SK-N-SH treated with all-trans-retinoic acid at 6 μM for 48 hours (cell line): ENCODE measurements at regions not wholly inside any gene's neighbourhood (a gene's known extent, or its start where the extent isn't known, plus 50 kb on each side); places are given as distances from the start of the nearest gene placed in this dataset.

Experiments used
- ATAC-seq: fragments of 200-7000 bp; cut with Tn5 transposase; 3 replicates; pipeline ENCODE4 v1.9.1; 2020; ENCODE audit warnings: mild to moderate bottlenecking, moderate library complexity
- ARNTL ChIP-seq: fragments of 450-650 bp; formaldehyde crosslinking; IDR thresholded peaks from 2 replicates; pipeline ENCODE4 v1.5.0; 2020; ENCODE audit warnings: low read depth, mild to moderate bottlenecking, moderate library complexity, borderline replicate concordance
- BACH2 ChIP-seq: fragments of 250-450 bp; sonication (Bioruptor Pico); IDR thresholded peaks from 2 replicates; pipeline ENCODE4 v1.9.0; 2021; ENCODE audit warnings: mild to moderate bottlenecking, borderline replicate concordance
- CREB5 ChIP-seq: fragments of 250-450 bp; sonication (Bioruptor Pico); IDR thresholded peaks from 2 replicates; pipeline ENCODE4 v1.5.1; 2020; ENCODE audit warnings: low read depth, mild to moderate bottlenecking, moderate library complexity
- CSRNP3 ChIP-seq: fragments of 250-450 bp; sonication (Bioruptor Pico); IDR thresholded peaks from 2 replicates; pipeline ENCODE4 v1.5.1; 2021; ENCODE audit warnings: mild to moderate bottlenecking, moderate library complexity
- ESRRG ChIP-seq: fragments of 250-450 bp; sonication (Bioruptor Pico); IDR thresholded peaks from 2 replicates; pipeline ENCODE4 v1.6.1; 2021; ENCODE audit warnings: mild to moderate bottlenecking
- GLIS3 ChIP-seq: fragments of 250-450 bp; sonication (Bioruptor Pico); IDR thresholded peaks from 2 replicates; pipeline ENCODE4 v1.5.0; 2020; ENCODE audit warnings: mild to moderate bottlenecking, moderate library complexity
- ISL1 ChIP-seq: fragments of 250-450 bp; sonication (Bioruptor Pico); IDR thresholded peaks from 2 replicates; pipeline ENCODE4 v2.1.2; 2022; ENCODE audit warnings: mild to moderate bottlenecking, moderate library complexity
- OSR1 ChIP-seq: fragments of 250-450 bp; sonication (Bioruptor Pico); IDR thresholded peaks from 2 replicates; pipeline ENCODE4 v1.8.0; 2022; ENCODE audit warnings: moderate library complexity, mild to moderate bottlenecking, inconsistent platforms
- PATZ1 ChIP-seq: fragments of 250-450 bp; sonication (Bioruptor Pico); IDR thresholded peaks from 2 replicates; pipeline ENCODE4 v1.8.0; 2020; ENCODE audit warnings: mild to moderate bottlenecking, moderate library complexity, borderline replicate concordance
- POU6F1 ChIP-seq: fragments of 250-450 bp; sonication (Bioruptor Pico); IDR thresholded peaks from 2 replicates; pipeline ENCODE4 v1.8.0; 2021; ENCODE audit warnings: low read depth, mild to moderate bottlenecking, moderate library complexity, borderline replicate concordance
- PPARA ChIP-seq: fragments of 250-450 bp; sonication (Bioruptor Pico); IDR thresholded peaks from 2 replicates; pipeline ENCODE4 v1.5.0; 2020; ENCODE audit warnings: mild to moderate bottlenecking, borderline replicate concordance
- RARB ChIP-seq: fragments of 250-450 bp; sonication (Bioruptor Pico); IDR thresholded peaks from 2 replicates; pipeline ENCODE4 v1.8.0; 2021; ENCODE audit warnings: mild to moderate bottlenecking, moderate library complexity
- SNAI2 ChIP-seq: fragments of 250-450 bp; sonication (Bioruptor Pico); IDR thresholded peaks from 2 replicates; pipeline ENCODE4 v1.5.0; 2020; ENCODE audit warnings: mild to moderate bottlenecking, moderate library complexity
- TCF4 ChIP-seq: fragments of 250-450 bp; sonication (Bioruptor Pico); IDR thresholded peaks from 2 replicates; pipeline ENCODE4 v1.8.0; 2021; ENCODE audit warnings: mild to moderate bottlenecking, moderate library complexity, borderline replicate concordance
- TSHZ2 ChIP-seq: fragments of 250-450 bp; sonication (Bioruptor Pico); IDR thresholded peaks from 2 replicates; pipeline ENCODE4 v1.5.0; 2020; ENCODE audit warnings: mild to moderate bottlenecking, moderate library complexity
- ZC3H10 ChIP-seq: fragments of 250-450 bp; sonication (Bioruptor Pico); IDR thresholded peaks from 2 replicates; pipeline ENCODE4 v1.5.1; 2021; ENCODE audit warnings: mild to moderate bottlenecking, moderate library complexity
- ZFP3 ChIP-seq: fragments of 250-450 bp; sonication (Bioruptor Pico); IDR thresholded peaks from 2 replicates; pipeline ENCODE4 v1.5.0; 2020; ENCODE audit warnings: mild to moderate bottlenecking, moderate library complexity
- ZFP30 ChIP-seq: fragments of 450-650 bp; formaldehyde crosslinking; IDR thresholded peaks from 2 replicates; pipeline ENCODE4 v1.5.0; 2022; ENCODE audit warnings: mild to moderate bottlenecking, moderate library complexity
- ZNF565 ChIP-seq: fragments of 450-650 bp; formaldehyde crosslinking; conservative IDR thresholded peaks from 2 replicates; pipeline ENCODE4 v1.5.0; 2020; ENCODE audit warnings: low read depth, mild to moderate bottlenecking, moderate library complexity
- ZNF70 ChIP-seq: fragments of 450-650 bp; formaldehyde crosslinking; IDR thresholded peaks from 2 replicates; pipeline ENCODE4 v1.5.0; 2020; ENCODE audit warnings: mild to moderate bottlenecking, moderate library complexity
- ZNF8 ChIP-seq: fragments of 450-650 bp; formaldehyde crosslinking; IDR thresholded peaks from 2 replicates; pipeline ENCODE4 v1.5.0; 2020; ENCODE audit warnings: mild to moderate bottlenecking, moderate library complexity

GRCh38 chr6:141402489-141402888, 730.2 kb upstream of the GJE1 start:
- no peak; the same call in 2 of the 3 replicates for ATAC-seq
- no peak for TF ChIP-seq ZNF70 (CRISPR knock-in tag)
- no peak for TF ChIP-seq TCF4
- no peak for TF ChIP-seq SNAI2 (CRISPR knock-in tag)
- TF ChIP-seq ESRRG: no peak
- TF ChIP-seq CSRNP3: no peak
- TF ChIP-seq OSR1 (CRISPR knock-in tag): no peak
- no peak for TF ChIP-seq RARB (CRISPR knock-in tag)
- TF ChIP-seq ZC3H10: no peak
- TF ChIP-seq ISL1 (CRISPR knock-in tag): no peak
- no peak for TF ChIP-seq ZFP30 (CRISPR knock-in tag)
- no peak for TF ChIP-seq POU6F1
- TF ChIP-seq ZFP3 (CRISPR knock-in tag): no peak
- no peak for TF ChIP-seq ZNF8
- TF ChIP-seq PATZ1: no peak
- no peak for TF ChIP-seq CREB5 (CRISPR knock-in tag)

- TF ChIP-seq ZNF8: no peak
- TF ChIP-seq TSHZ2 (CRISPR knock-in tag): no peak
- TF ChIP-seq PPARA (CRISPR knock-in tag): no peak
- no peak for TF ChIP-seq ZNF70 (CRISPR knock-in tag)
- TF ChIP-seq CSRNP3: no peak
- no peak for TF ChIP-seq RARB (CRISPR knock-in tag)
- TF ChIP-seq GLIS3 (CRISPR knock-in tag): no peak
- TF ChIP-seq ISL1 (CRISPR knock-in tag): no peak
- TF ChIP-seq ESRRG: no peak
- TF ChIP-seq ARNTL (CRISPR knock-in tag): no peak
- TF ChIP-seq, all 23 proteins: peak for 0
These were observed 730.9 kb upstream of the GJE1 start for GRCh38 chr6:141401851-141402250.

GRCh38 chr6:141401168-141401567, 731.6 kb upstream of the GJE1 start:
- ATAC-seq: peak; percentile 55
- TF ChIP-seq TSHZ2 (CRISPR knock-in tag) (no peak), RARB (CRISPR knock-in tag) (no peak), CREB5 (CRISPR knock-in tag) (no peak), ZNF565 (CRISPR knock-in tag) (no peak), ARNTL (CRISPR knock-in tag) (no peak), ESRRG (no peak), TCF4 (no peak), CSRNP3 (no peak), BACH2 (CRISPR knock-in tag) (no peak)

More at GRCh38 chr6:141401851-141402250, 730.9 kb upstream of the GJE1 start:
- no peak for ATAC-seq
